OCI-LY7 (cell line): ENCODE measurements at regions not wholly inside any gene's neighbourhood (a gene's known extent, or its start where the extent isn't known, plus 50 kb on each side); places are given as distances from the start of the nearest gene placed in this dataset.

Experiments
- BruUV-seq: library from RNA; stranded (reverse); fragments of 400-500 nt; replicated peaks from 2 replicates; lab custom pipeline; 2021; lab: Mats Ljungman, UMichigan
- CTCF ChIA-PET: fragments of 300-600 bp; sonication (Branson Sonifier 250); formaldehyde crosslinking; loops from one replicate; lab custom pipeline; 2022; ENCODE audit warnings: antibody characterized with exemption; ENCODE audit not compliant: unreplicated experiment; lab: Charles Lee
- POLR2A ChIA-PET: fragments of 300-600 bp; sonication (Branson Sonifier 250); formaldehyde crosslinking; loops from one replicate; lab custom pipeline; 2022; ENCODE audit warnings: antibody characterized with exemption; lab: Charles Lee
- DNase-seq: peaks from one replicate; pipeline ENCODE4 v3.0.0-alpha.2; 2015; ENCODE audit warnings: low spot score
- H2AFZ ChIP-seq: fragments of 200-600 bp; sonication (generic), shearing (Covaris generic); 2 replicates; pipeline ENCODE4 v1.6.1; 2014; ENCODE audit warnings: mild to moderate bottlenecking, antibody characterized with exemption, low read length, moderate library complexity
- H3K27ac ChIP-seq: fragments of 200-600 bp; sonication (generic); 2 replicates; pipeline ENCODE4 v1.5.1; 2014; ENCODE audit warnings: mixed run types, low read depth, mild to moderate bottlenecking, moderate library complexity, low read length, inconsistent platforms; ENCODE audit not compliant: poor library complexity, severe bottlenecking
- H3K36me3 ChIP-seq: fragments of 200-600 bp; sonication (generic); 2 replicates; pipeline ENCODE4 v1.6.1; 2014; ENCODE audit warnings: mild to moderate bottlenecking, antibody characterized with exemption, low read length, moderate library complexity, mixed read lengths; ENCODE audit not compliant: insufficient read depth
- H3K4me1 ChIP-seq: fragments of 200-600 bp; sonication (generic); 2 replicates; pipeline ENCODE4 v1.5.1; 2014; ENCODE audit warnings: mild to moderate bottlenecking, low read length; ENCODE audit not compliant: insufficient read depth, poor library complexity, severe bottlenecking
- H3K4me2 ChIP-seq: fragments of 200-600 bp; sonication (generic); 2 replicates; pipeline ENCODE4 v1.6.1; 2014; ENCODE audit warnings: mild to moderate bottlenecking, low read length
- H3K4me3 ChIP-seq: fragments of 200-600 bp; sonication (generic); 2 replicates; pipeline ENCODE4 v1.5.1; 2014; ENCODE audit warnings: mild to moderate bottlenecking, low read depth, low read length; ENCODE audit not compliant: poor library complexity, severe bottlenecking
- H3K79me2 ChIP-seq: fragments of 200-600 bp; sonication (generic); 2 replicates; pipeline ENCODE4 v1.6.1; 2016; ENCODE audit warnings: low read depth, mild to moderate bottlenecking, low read length, moderate library complexity, mixed read lengths; ENCODE audit not compliant: insufficient read depth
- H3K9me2 ChIP-seq: fragments of 200-600 bp; sonication (generic); 2 replicates; pipeline ENCODE4 v1.6.1; 2016; ENCODE audit warnings: mild to moderate bottlenecking, low read length, mixed read lengths; ENCODE audit not compliant: insufficient read depth
- H3K9me3 ChIP-seq: fragments of 200-600 bp; sonication (generic); 2 replicates; pipeline ENCODE4 v1.6.1; 2014; ENCODE audit warnings: mild to moderate bottlenecking, mixed run types, low read length, mixed read lengths
- H4K20me1 ChIP-seq: fragments of 200-600 bp; sonication (generic); 2 replicates; pipeline ENCODE4 v1.6.1; 2014; ENCODE audit warnings: mild to moderate bottlenecking, antibody characterized with exemption, low read length, moderate library complexity, mixed read lengths; ENCODE audit not compliant: insufficient read depth
- EZH2phosphoT487 ChIP-seq: fragments of 200-600 bp; sonication (generic); IDR thresholded peaks from 2 replicates; pipeline ENCODE4 v1.6.1; 2018; ENCODE audit warnings: low read depth, borderline replicate concordance, mild to moderate bottlenecking, mixed run types, antibody characterized with exemption, low read length, moderate library complexity, mixed read lengths
- intact Hi-C: fragments of 100-400 bp; cut with micrococcal nuclease; formaldehyde crosslinking; loops from one replicate; pipeline ENCODE4 v1.10.0; 2022; ENCODE audit not compliant: unreplicated experiment
- TF ChIP-seq, protein P1 (sequence below): fragments of 200-600 bp; sonication (generic); conservative IDR thresholded peaks from 2 replicates; pipeline ENCODE4 v1.5.1; 2014; ENCODE audit warnings: mild to moderate bottlenecking, antibody characterized with exemption, low read length, moderate library complexity, mixed read lengths

DNA sequence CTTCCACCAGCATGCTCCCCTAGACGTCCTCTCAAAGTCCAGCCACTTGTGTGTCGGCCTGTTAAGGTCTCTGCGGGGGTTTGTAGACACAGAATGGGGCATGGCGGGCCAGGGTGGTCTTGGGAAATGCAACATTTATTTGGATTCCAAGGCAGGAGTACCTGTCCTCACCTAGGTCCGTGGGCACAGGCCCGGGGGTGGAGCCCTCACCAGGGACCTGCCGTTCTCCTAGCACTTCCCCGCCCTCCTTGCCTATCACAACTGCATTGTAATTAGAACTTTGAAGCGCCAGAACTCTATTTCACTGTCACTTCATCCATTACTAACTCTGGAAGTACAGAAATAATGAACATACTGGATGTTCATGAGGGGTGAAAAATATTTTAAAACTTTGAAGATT, 268.3 kb upstream of the ACTBL2 start:
- no peak overlapping the region for H3K4me3 ChIP-seq
- no peak overlapping the region for H2AFZ ChIP-seq
- intact Hi-C loops = no loop called here
- no peak for TF ChIP-seq EZH2phosphoT487
- TF ChIP-seq, protein P1, sequence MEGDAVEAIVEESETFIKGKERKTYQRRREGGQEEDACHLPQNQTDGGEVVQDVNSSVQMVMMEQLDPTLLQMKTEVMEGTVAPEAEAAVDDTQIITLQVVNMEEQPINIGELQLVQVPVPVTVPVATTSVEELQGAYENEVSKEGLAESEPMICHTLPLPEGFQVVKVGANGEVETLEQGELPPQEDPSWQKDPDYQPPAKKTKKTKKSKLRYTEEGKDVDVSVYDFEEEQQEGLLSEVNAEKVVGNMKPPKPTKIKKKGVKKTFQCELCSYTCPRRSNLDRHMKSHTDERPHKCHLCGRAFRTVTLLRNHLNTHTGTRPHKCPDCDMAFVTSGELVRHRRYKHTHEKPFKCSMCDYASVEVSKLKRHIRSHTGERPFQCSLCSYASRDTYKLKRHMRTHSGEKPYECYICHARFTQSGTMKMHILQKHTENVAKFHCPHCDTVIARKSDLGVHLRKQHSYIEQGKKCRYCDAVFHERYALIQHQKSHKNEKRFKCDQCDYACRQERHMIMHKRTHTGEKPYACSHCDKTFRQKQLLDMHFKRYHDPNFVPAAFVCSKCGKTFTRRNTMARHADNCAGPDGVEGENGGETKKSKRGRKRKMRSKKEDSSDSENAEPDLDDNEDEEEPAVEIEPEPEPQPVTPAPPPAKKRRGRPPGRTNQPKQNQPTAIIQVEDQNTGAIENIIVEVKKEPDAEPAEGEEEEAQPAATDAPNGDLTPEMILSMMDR = no peak
- BruUV-seq = no TSS peak
- CTCF ChIA-PET = no interaction called here
- no peak overlapping the region for H3K4me2 ChIP-seq
- no peak for DNase-seq
- no peak overlapping the region for H3K27ac ChIP-seq
- H3K9me2 ChIP-seq = no peaks in the 10 kb centered on the region; the same call in 1 of the 2 replicates
- no peaks in the 10 kb centered on the region for H3K4me1 ChIP-seq
- H3K36me3 ChIP-seq = no peaks in the 10 kb centered on the region
- no peaks in the 10 kb centered on the region for H4K20me1 ChIP-seq
- H3K79me2 ChIP-seq = no peaks in the 10 kb centered on the region
- POLR2A ChIA-PET = no interaction called here
- no peaks in the 10 kb centered on the region for H3K9me3 ChIP-seq

DNA sequence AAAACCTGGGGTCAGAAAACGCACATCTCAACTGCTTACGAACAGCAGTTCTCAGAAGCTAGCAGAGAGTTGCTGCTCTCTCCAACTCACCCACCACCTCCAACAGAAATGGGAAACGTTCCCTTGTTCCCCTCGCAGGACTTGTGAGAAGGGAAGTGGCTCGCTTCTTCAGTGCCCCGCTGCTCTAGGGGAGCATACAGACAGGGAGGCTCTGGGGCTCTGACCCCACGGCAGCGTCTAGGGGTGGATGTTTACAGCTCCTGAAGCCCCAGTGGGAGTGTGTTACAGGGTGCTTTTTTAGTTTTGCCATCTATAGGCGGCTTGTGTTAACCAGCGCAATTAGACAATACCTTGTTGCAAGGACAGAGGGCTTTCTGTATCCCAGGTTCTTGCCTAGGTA, 267.7 kb upstream of the ACTBL2 start:
- intact Hi-C loops = no loop called here
- no peak overlapping the region for H3K4me3 ChIP-seq
- no peaks in the 10 kb centered on the region for H3K79me2 ChIP-seq
- no peaks in the 10 kb centered on the region; the same call in 1 of the 2 replicates for H3K9me2 ChIP-seq
- POLR2A ChIA-PET = no interaction called here
- no peaks in the 10 kb centered on the region for H3K36me3 ChIP-seq
- TF ChIP-seq, protein P1 = no peak
- no peak for TF ChIP-seq EZH2phosphoT487
- CTCF ChIA-PET = no interaction called here
- no peak overlapping the region for H3K4me2 ChIP-seq
- no peak overlapping the region for H3K27ac ChIP-seq
- BruUV-seq = no TSS peak
- H3K4me1 ChIP-seq = no peaks in the 10 kb centered on the region
- no peaks in the 10 kb centered on the region for H3K9me3 ChIP-seq
- DNase-seq = no peak
- H4K20me1 ChIP-seq = no peaks in the 10 kb centered on the region
- no peak overlapping the region for H2AFZ ChIP-seq

DNA sequence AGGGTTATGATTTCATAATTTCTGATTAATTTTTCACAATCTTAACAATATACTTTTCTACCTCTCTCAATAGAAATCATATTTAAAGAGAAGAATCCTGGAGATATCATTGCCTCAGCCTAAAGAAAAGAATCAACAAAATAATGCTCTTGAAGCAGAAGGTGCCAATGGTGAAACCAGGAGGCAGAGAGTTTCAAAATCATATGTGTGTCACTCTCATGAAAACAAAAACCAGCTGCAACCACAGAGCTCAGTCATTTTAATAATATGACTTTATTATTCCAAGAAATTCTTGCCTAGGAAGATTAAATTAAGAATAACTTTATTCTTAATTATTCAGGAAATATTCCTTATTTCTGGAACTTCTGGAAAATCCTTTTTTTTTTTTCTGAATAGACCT, 266.8 kb upstream of the ACTBL2 start:
- TF ChIP-seq EZH2phosphoT487 = no peak
- TF ChIP-seq, protein P1 = no peak

More for the DNA sequence above, 266.8 kb upstream of the ACTBL2 start:
- H3K27ac ChIP-seq = no peak overlapping the region
- H3K36me3 ChIP-seq = no peaks in the 10 kb centered on the region
- no peak overlapping the region for H3K4me3 ChIP-seq
- H3K79me2 ChIP-seq = no peaks in the 10 kb centered on the region
- no peak overlapping the region for H2AFZ ChIP-seq
- ChIA-PET CTCF (no interaction called here), POLR2A (no interaction called here)
- no peaks in the 10 kb centered on the region for H4K20me1 ChIP-seq
- no peak for DNase-seq
- H3K9me2 ChIP-seq = no peaks in the 10 kb centered on the region; the same call in 1 of the 2 replicates
- no peaks in the 10 kb centered on the region for H3K4me1 ChIP-seq
- H3K9me3 ChIP-seq = no peaks in the 10 kb centered on the region
- no peak overlapping the region for H3K4me2 ChIP-seq
- intact Hi-C loops = no loop called here
- no TSS peak for BruUV-seq
